OCI-LY3 (cell line): ENCODE measurements at regions not wholly inside any gene's neighbourhood (a gene's known extent, or its start where the extent isn't known, plus 50 kb on each side); places are given as distances from the start of the nearest gene placed in this dataset.

ENCODE experiments used
- H2AFZ ChIP-seq: fragments of 200-600, 300-600 bp; shearing (Covaris generic); 2 replicates; pipeline ENCODE4 v1.6.0; 2014; ENCODE audit warnings: antibody characterized with exemption, low read depth, low read length
- H3K27ac ChIP-seq: fragments of 200-600, 300-600 bp; sonication (generic); 2 replicates; pipeline ENCODE4 v1.5.1; 2014; ENCODE audit warnings: mild to moderate bottlenecking, low read length, moderate library complexity, mixed read lengths
- H3K27me3 ChIP-seq: fragments of 200-600, 300-600 bp; sonication (generic); 2 replicates; pipeline ENCODE4 v1.6.1; 2014; ENCODE audit warnings: low read depth, low read length, mixed read lengths
- H3K36me3 ChIP-seq: fragments of 200-600, 300-600 bp; sonication (generic); replicated peaks from 2 replicates; pipeline ENCODE3; 2014; ENCODE audit warnings: low read depth, low read length, mixed read lengths
- H3K4me1 ChIP-seq: fragments of 300-600, 200-600 bp; sonication (generic); 2 replicates; pipeline ENCODE4 v1.6.1; 2014; ENCODE audit warnings: low read length, mixed read lengths
- H3K4me2 ChIP-seq: fragments of 200-600, 300-600 bp; sonication (generic); 2 replicates; pipeline ENCODE4 v1.6.1; 2014; ENCODE audit warnings: low read length, mixed read lengths
- H3K4me3 ChIP-seq: fragments of 300-600, 200-600 bp; sonication (generic); 2 replicates; pipeline ENCODE4 v1.5.1; 2014; ENCODE audit warnings: antibody characterized with exemption, mild to moderate bottlenecking, low read length, moderate library complexity
- H3K79me2 ChIP-seq: fragments of 300-600, 200-600 bp; shearing (Covaris generic); 2 replicates; pipeline ENCODE4 v1.6.1; 2014; ENCODE audit warnings: mild to moderate bottlenecking, low read length, mixed read lengths
- H3K9ac ChIP-seq: fragments of 300-600, 200-600 bp; shearing (Covaris generic); 2 replicates; pipeline ENCODE4 v1.6.0; 2014; ENCODE audit warnings: mild to moderate bottlenecking, low read length, moderate library complexity
- H3K9me3 ChIP-seq: fragments of 200-600, 300-600 bp; shearing (Covaris generic); 2 replicates; pipeline ENCODE4 v1.6.1; 2014; ENCODE audit warnings: low read length, mixed read lengths; ENCODE audit not compliant: insufficient read depth
- H4K20me1 ChIP-seq: fragments of 200-600, 300-600 bp; sonication (generic); 2 replicates; pipeline ENCODE4 v1.6.1; 2016; ENCODE audit warnings: low read length, mixed read lengths; ENCODE audit not compliant: insufficient read depth
- CTCF ChIP-seq: fragments of 200-600, 300-600 bp; sonication (generic); IDR thresholded peaks from 2 replicates; pipeline ENCODE4 v1.5.1; 2014; ENCODE audit warnings: antibody characterized with exemption, low read length, low read depth
- EZH2phosphoT487 ChIP-seq: fragments of 200-600 bp; shearing (Covaris generic); IDR thresholded peaks from 2 replicates; pipeline ENCODE4 v1.6.1; 2018; ENCODE audit warnings: antibody characterized with exemption, mixed run types, low read depth

- Histone ChIP-seq H3K9me3 (no peaks in the 10 kb centered on the region), H3K4me1 (0 out of 2 replicates have a peak, but pooled peaks cover 4% of the 10 kb centered on the region), H3K79me2 (no peaks in the 10 kb centered on the region), H3K27me3 (no peaks in the 10 kb centered on the region), H3K4me2 (no peak overlapping the region), H4K20me1 (no peaks in the 10 kb centered on the region), H3K36me3 (no peaks in the 10 kb centered on the region), H3K9ac (no peak overlapping the region), H3K4me3 (no peak overlapping the region), H3K27ac (no peak overlapping the region), H2AFZ (no peak overlapping the region)
- no peak for TF ChIP-seq EZH2phosphoT487
- no peak for TF ChIP-seq CTCF
Measured at GRCh38 chr4:137601934-137602333, 69.6 kb upstream of the PCDH18 start.

- H3K36me3 ChIP-seq: no peaks in the 10 kb centered on the region
- no peaks in the 10 kb centered on the region for H4K20me1 ChIP-seq
- H3K4me2 ChIP-seq: no peak overlapping the region
- no peak for TF ChIP-seq CTCF
- TF ChIP-seq EZH2phosphoT487: no peak
- 0 out of 2 replicates have a peak, but pooled peaks cover 4% of the 10 kb centered on the region for H3K4me1 ChIP-seq
- H3K27ac ChIP-seq: no peak overlapping the region
- H3K9me3 ChIP-seq: no peaks in the 10 kb centered on the region
- no peak overlapping the region for H3K4me3 ChIP-seq
- H3K9ac ChIP-seq: no peak overlapping the region
- H2AFZ ChIP-seq: no peak overlapping the region
- no peaks in the 10 kb centered on the region for H3K27me3 ChIP-seq
- no peaks in the 10 kb centered on the region for H3K79me2 ChIP-seq
Measured at GRCh38 chr4:137599734-137600133, 67.4 kb upstream of the PCDH18 start.

- no peak overlapping the region for H3K27ac ChIP-seq
Measured at GRCh38 chr4:137597752-137598430, 65.6 kb upstream of the PCDH18 start.

GRCh38 chr4:137587796-137588195 lies 55.5 kb upstream of the PCDH18 start:
- H3K79me2 ChIP-seq: no peaks in the 10 kb centered on the region
- no peak overlapping the region for H3K4me2 ChIP-seq
- H2AFZ ChIP-seq: no peak overlapping the region
- H3K4me3 ChIP-seq: no peak overlapping the region
- H4K20me1 ChIP-seq: no peaks in the 10 kb centered on the region
- H3K4me1 ChIP-seq: no peaks in the 10 kb centered on the region
- no peak overlapping the region for H3K9ac ChIP-seq
- no peaks in the 10 kb centered on the region for H3K27me3 ChIP-seq
- no peaks in the 10 kb centered on the region for H3K36me3 ChIP-seq
- H3K27ac ChIP-seq: no peak overlapping the region
- TF ChIP-seq EZH2phosphoT487: no peak
- TF ChIP-seq CTCF: no peak
- no peaks in the 10 kb centered on the region for H3K9me3 ChIP-seq

More at GRCh38 chr4:137597752-137598430, 65.6 kb upstream of the PCDH18 start:
- no peak for TF ChIP-seq CTCF
- TF ChIP-seq EZH2phosphoT487: no peak
- Histone ChIP-seq H4K20me1 (no peaks in the 10 kb centered on the region), H3K79me2 (no peaks in the 10 kb centered on the region), H3K36me3 (no peaks in the 10 kb centered on the region), H3K4me2 (no peak overlapping the region), H3K9me3 (no peaks in the 10 kb centered on the region), H3K4me1 (0 out of 2 replicates have a peak, but pooled peaks cover 4% of the 10 kb centered on the region), H2AFZ (no peak overlapping the region), H3K4me3 (no peak overlapping the region), H3K9ac (no peak overlapping the region), H3K27me3 (no peaks in the 10 kb centered on the region)
